ENCODE measurements at regions not wholly inside any gene's neighbourhood (a gene's known extent, or its start where the extent isn't known, plus 50 kb on each side); places are given as distances from the start of the nearest gene placed in this dataset.

GRCh38 chr2:44884677-44885076 is 56.8 kb upstream of the SIX3 start:
- no peak for FAIRE-seq
- TF ChIP-seq TAF1 (IDR thresholded peaks at IDR 0.05; ENCODE audit: low read depth, low read length): no peak
- no peak for TF ChIP-seq POLR2AphosphoS5 (IDR thresholded peaks at IDR 0.05; ENCODE audit: low read depth, low read length)
- TF ChIP-seq POLR2A (IDR thresholded peaks at IDR 0.05; ENCODE audit: low read depth, low read length): no peak
- TF ChIP-seq SPI1 (IDR thresholded peaks at IDR 0.05; ENCODE audit: low read depth, low read length): no peak
- TF ChIP-seq POU2F2 (IDR thresholded peaks at IDR 0.05; ENCODE audit: low read depth, low read length): no peak
- no peak for TF ChIP-seq PAX5 (IDR thresholded peaks at IDR 0.05; ENCODE audit: insufficient read depth, low read length, severe bottlenecking)
- DNase-seq (ENCODE audit: insufficient read length, low spot score): no peak

DNA sequence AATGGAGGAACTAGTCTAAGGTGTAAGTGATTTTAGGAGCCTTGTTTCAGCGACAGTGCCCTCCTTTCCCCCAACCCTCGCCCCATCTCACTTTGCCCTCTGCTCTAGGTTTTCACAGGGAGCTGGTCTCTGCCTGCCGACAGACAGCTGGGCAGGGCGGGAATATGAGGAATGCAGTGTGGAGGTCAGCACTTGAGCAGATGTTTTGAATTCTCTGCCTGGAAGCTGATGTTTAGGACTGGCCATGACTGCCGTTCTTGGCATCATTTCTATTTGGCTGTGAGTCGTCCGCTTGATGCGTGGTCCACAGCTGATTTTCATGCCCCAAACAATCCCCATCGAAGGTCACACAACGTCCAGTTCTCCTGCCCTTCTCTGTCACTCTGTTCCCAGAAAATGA is 55.1 kb upstream of the SIX3 start:
- DNase-seq (ENCODE audit: insufficient read length, low spot score) (no peak), FAIRE-seq (no peak)
- TF ChIP-seq PAX5 (IDR thresholded peaks at IDR 0.05; ENCODE audit: insufficient read depth, low read length, severe bottlenecking) (no peak), POLR2AphosphoS5 (IDR thresholded peaks at IDR 0.05; ENCODE audit: low read depth, low read length) (no peak), POU2F2 (IDR thresholded peaks at IDR 0.05; ENCODE audit: low read depth, low read length) (no peak), SPI1 (IDR thresholded peaks at IDR 0.05; ENCODE audit: low read depth, low read length) (no peak), TAF1 (IDR thresholded peaks at IDR 0.05; ENCODE audit: low read depth, low read length) (no peak), POLR2A (IDR thresholded peaks at IDR 0.05; ENCODE audit: low read depth, low read length) (no peak)

GRCh38 chr2:44889096-44889495 is 52.4 kb upstream of the SIX3 start:
- no peak for DNase-seq (ENCODE audit: insufficient read length, low spot score)
- TF ChIP-seq POLR2A (IDR thresholded peaks at IDR 0.05; ENCODE audit: low read depth, low read length): no peak
- TF ChIP-seq PAX5 (IDR thresholded peaks at IDR 0.05; ENCODE audit: insufficient read depth, low read length, severe bottlenecking): no peak
- TF ChIP-seq SPI1 (IDR thresholded peaks at IDR 0.05; ENCODE audit: low read depth, low read length): no peak
- TF ChIP-seq POLR2AphosphoS5 (IDR thresholded peaks at IDR 0.05; ENCODE audit: low read depth, low read length): no peak
- no peak for TF ChIP-seq POU2F2 (IDR thresholded peaks at IDR 0.05; ENCODE audit: low read depth, low read length)
- no peak for TF ChIP-seq TAF1 (IDR thresholded peaks at IDR 0.05; ENCODE audit: low read depth, low read length)
- FAIRE-seq: no peak
